ENCODE measurements at regions not wholly inside any gene's neighbourhood (a gene's known extent, or its start where the extent isn't known, plus 50 kb on each side); places are given as distances from the start of the nearest gene placed in this dataset.

DNA sequence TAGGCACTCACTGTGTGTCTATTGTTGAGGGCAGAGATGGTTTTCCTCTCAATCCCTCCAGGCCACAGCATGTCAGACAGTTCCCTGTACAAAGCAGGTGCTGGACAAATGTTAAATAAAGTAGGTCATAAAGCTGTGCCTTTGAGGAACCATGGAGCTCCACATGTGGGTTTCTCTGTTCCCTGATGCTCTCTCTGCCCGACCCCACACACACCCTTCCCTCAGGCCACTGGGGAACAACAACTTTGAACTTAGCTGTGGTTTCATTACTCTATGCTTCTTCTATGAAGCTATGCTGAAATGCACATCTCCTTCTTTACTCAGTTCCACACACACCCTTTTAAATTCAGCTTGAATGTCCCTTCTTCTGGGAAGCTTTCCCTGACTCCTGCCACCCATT, 415.3 kb downstream of the HRH4 start:
- 74% methylated on average over 1 of the region's 1 CpG; no CpG with 5 or more reads in 1 of the 2 experiments for WGBS, 2 experiments (ENCODE audit: extremely low coverage in 1 of 2, insufficient coverage in 1 of 2, insufficient read length in 1 of 2, insufficient replicate concordance in 2 of 2, low coverage in 1 of 2, low lambda C conversion rate in 2 of 2, missing lambda C conversion rate in 1 of 2)
- H4K91ac ChIP-seq (replicated peaks; ENCODE audit: insufficient read length, low read length): no peak overlapping the region
- H2BK20ac ChIP-seq (ENCODE audit: low read length): no peak overlapping the region
- no peak for TF ChIP-seq CREB1 (IDR thresholded peaks at IDR 0.05)
- TF ChIP-seq, protein P1, sequence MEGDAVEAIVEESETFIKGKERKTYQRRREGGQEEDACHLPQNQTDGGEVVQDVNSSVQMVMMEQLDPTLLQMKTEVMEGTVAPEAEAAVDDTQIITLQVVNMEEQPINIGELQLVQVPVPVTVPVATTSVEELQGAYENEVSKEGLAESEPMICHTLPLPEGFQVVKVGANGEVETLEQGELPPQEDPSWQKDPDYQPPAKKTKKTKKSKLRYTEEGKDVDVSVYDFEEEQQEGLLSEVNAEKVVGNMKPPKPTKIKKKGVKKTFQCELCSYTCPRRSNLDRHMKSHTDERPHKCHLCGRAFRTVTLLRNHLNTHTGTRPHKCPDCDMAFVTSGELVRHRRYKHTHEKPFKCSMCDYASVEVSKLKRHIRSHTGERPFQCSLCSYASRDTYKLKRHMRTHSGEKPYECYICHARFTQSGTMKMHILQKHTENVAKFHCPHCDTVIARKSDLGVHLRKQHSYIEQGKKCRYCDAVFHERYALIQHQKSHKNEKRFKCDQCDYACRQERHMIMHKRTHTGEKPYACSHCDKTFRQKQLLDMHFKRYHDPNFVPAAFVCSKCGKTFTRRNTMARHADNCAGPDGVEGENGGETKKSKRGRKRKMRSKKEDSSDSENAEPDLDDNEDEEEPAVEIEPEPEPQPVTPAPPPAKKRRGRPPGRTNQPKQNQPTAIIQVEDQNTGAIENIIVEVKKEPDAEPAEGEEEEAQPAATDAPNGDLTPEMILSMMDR (IDR thresholded peaks at IDR 0.05; ENCODE audit: control extremely low read depth in 1 of 3, insufficient read depth in 1 of 3, low read depth in 1 of 3, low read length in 3 of 3): no peak
- no peak for TF ChIP-seq RAD21 (IDR thresholded peaks at IDR 0.05 in 1 of 2, conservative IDR thresholded peaks at IDR 0.05 in 1 of 2; ENCODE audit: low read depth in 2 of 2, low read length in 2 of 2)
- TF ChIP-seq SRF (IDR thresholded peaks at IDR 0.05; ENCODE audit: low read depth, low read length): no peak
- no peak for TF ChIP-seq BRCA1 (IDR thresholded peaks at IDR 0.05; ENCODE audit: low read depth, low read length)
- no peak for TF ChIP-seq RXRA (IDR thresholded peaks at IDR 0.05; ENCODE audit: insufficient read depth, low read depth, low read length)
- TF ChIP-seq CEBPB (IDR thresholded peaks at IDR 0.05; ENCODE audit: low read depth, low read length): no peak
- TF ChIP-seq MAX (IDR thresholded peaks at IDR 0.05): no peak
- 0 out of 2 replicates have a peak overlapping the region, but pooled peaks have one; percentile 46 for H2BK15ac ChIP-seq (ENCODE audit: low read length)
- no peaks in the 10 kb centered on the region for H3K27me3 ChIP-seq (replicated peaks in 1 of 4; ENCODE audit: control insufficient read depth in 3 of 4, extremely low read depth in 1 of 4, insufficient read depth in 3 of 4, low read length in 3 of 4)
- H4K5ac ChIP-seq (ENCODE audit: insufficient read length, low read depth, low read length): no peak overlapping the region
- H3K56ac ChIP-seq (replicated peaks; ENCODE audit: insufficient read length, low read depth, low read length): no peak overlapping the region
- H3K9me3 ChIP-seq (ENCODE audit: insufficient read depth in 2 of 2, low read depth in 1 of 2, low read length in 1 of 2): no peaks in the 10 kb centered on the region
- no peak overlapping the region for H3K4ac ChIP-seq (replicated peaks; ENCODE audit: insufficient read length, low read depth, low read length)
- no peaks in the 10 kb centered on the region for H3K23me2 ChIP-seq (ENCODE audit: low read depth, low read length)
- no peak overlapping the region for H3K23ac ChIP-seq (ENCODE audit: insufficient read length)
- H2BK5ac ChIP-seq (ENCODE audit: low read depth, low read length): no peak overlapping the region
- H3K4me3 ChIP-seq (ENCODE audit: extremely low read depth in 1 of 4, insufficient read depth in 2 of 4, low read depth in 3 of 4, low read length in 4 of 4): no peak overlapping the region
- H4K20me1 ChIP-seq (replicated peaks in 1 of 2; ENCODE audit: control insufficient read depth in 1 of 2, insufficient read depth in 2 of 2, low read length in 2 of 2): no peaks in the 10 kb centered on the region
- H4K8ac ChIP-seq (ENCODE audit: extremely low read depth, insufficient read depth, low read length): no peak overlapping the region
- no peak for FAIRE-seq
- no peak overlapping the region for H2AFZ ChIP-seq (ENCODE audit: low read length)
- no peak overlapping the region for H3K4me2 ChIP-seq (ENCODE audit: insufficient read depth in 1 of 2, low read depth in 2 of 2, low read length in 2 of 2)
- POLR2A ChIA-PET (ENCODE audit: partially characterized antibody): no interaction called here
- no peaks in the 10 kb centered on the region; a peak in 2 of 7 replicates for H3K4me1 ChIP-seq (replicated peaks in 1 of 4; ENCODE audit: control insufficient read depth in 3 of 4, insufficient read depth in 4 of 4, low read length in 3 of 4)
- CTCF ChIA-PET (ENCODE audit: partially characterized antibody): interaction anchor here (1.1 to 1.4 kb wide), 5 partner anchors 18 to 957 kb away, joined by 3 to 5 read pairs (median 3); no protein-coding TSS in a partner anchor
- no peak overlapping the region for H2AK5ac ChIP-seq (ENCODE audit: low read depth, low read length)
- no peaks in the 10 kb centered on the region for H3K79me1 ChIP-seq (ENCODE audit: low read depth, low read length)
- no peaks in the 10 kb centered on the region for H3K36me3 ChIP-seq (ENCODE audit: control insufficient read depth in 2 of 4, insufficient read depth in 4 of 4, low read length in 3 of 4)
- H3K79me2 ChIP-seq (ENCODE audit: control insufficient read depth in 1 of 2, insufficient read depth in 2 of 2, low read length in 2 of 2): no peaks in the 10 kb centered on the region
- H2BK12ac ChIP-seq (ENCODE audit: low read depth, low read length): no peak overlapping the region
- H3K18ac ChIP-seq (ENCODE audit: extremely low read depth, low read length): no peak overlapping the region
- no peak overlapping the region for H3K9ac ChIP-seq (replicated peaks in 1 of 4; ENCODE audit: extremely low read depth in 1 of 4, low read depth in 3 of 4, low read length in 3 of 4)
- H2BK120ac ChIP-seq (replicated peaks; ENCODE audit: low read depth, low read length): no peak overlapping the region
- no peak for DNase-seq (ENCODE audit: low read depth in 1 of 2, low spot score in 2 of 2)
- no peak overlapping the region for H3K27ac ChIP-seq (ENCODE audit: low read depth, low read length)
- H3K14ac ChIP-seq (ENCODE audit: insufficient read length): no peak overlapping the region
